HL-60 (cell line): ENCODE measurements at regions not wholly inside any gene's neighbourhood (a gene's known extent, or its start where the extent isn't known, plus 50 kb on each side); places are given as distances from the start of the nearest gene placed in this dataset.

Experiments used
- CTCF ChIP-seq: IDR thresholded peaks from one replicate; pipeline ENCODE4 v1.5.1; 2011; ENCODE audit warnings: low read length, control low read depth, inconsistent platforms; ENCODE audit not compliant: insufficient read depth
- GABPA ChIP-seq: IDR thresholded peaks from 2 replicates; pipeline ENCODE4 v1.6.1; 2012; ENCODE audit warnings: low read depth
- POLR2AphosphoS5 ChIP-seq: IDR thresholded peaks from 2 replicates; pipeline ENCODE4 v1.6.1; 2012; ENCODE audit warnings: low read depth
- REST ChIP-seq: IDR thresholded peaks from 2 replicates; pipeline ENCODE4 v1.6.1; 2012; ENCODE audit warnings: low read depth; ENCODE audit not compliant: insufficient replicate concordance
- SPI1 ChIP-seq: IDR thresholded peaks from 2 replicates; pipeline ENCODE4 v1.6.1; 2012; ENCODE audit warnings: low read depth, mild to moderate bottlenecking, borderline replicate concordance

- TF ChIP-seq CTCF (no peak), GABPA (no peak), POLR2AphosphoS5 (no peak), SPI1 (no peak), REST (no peak)
Observed at GRCh38 chr6:163815796-163816195, 401.3 kb downstream of the QKI start.
